BJ (cell line): ENCODE measurements at regions not wholly inside any gene's neighbourhood (a gene's known extent, or its start where the extent isn't known, plus 50 kb on each side); places are given as distances from the start of the nearest gene placed in this dataset.

Source experiments
- CTCF ChIA-PET: fragments of 350-600 bp; formaldehyde crosslinking; extraction: SDS; loops from one replicate; lab custom pipeline; 2021; ENCODE audit warnings: antibody characterized with exemption, inconsistent platforms; lab: Yijun Ruan, JAX
- POLR2A ChIA-PET: fragments of 300-600 bp; sonication (Branson Sonifier 250); formaldehyde crosslinking; extraction: SDS; loops from one replicate; lab custom pipeline; 2021; ENCODE audit warnings: antibody characterized with exemption; lab: Charles Lee
- DNase-seq: peaks from one replicate; pipeline ENCODE4 v3.0.0-alpha.2; 2011; ENCODE audit warnings: low read depth
- H3K27me3 ChIP-seq: 2 replicates; pipeline ENCODE4 v1.6.0; 2011; ENCODE audit warnings: low read length; ENCODE audit not compliant: control insufficient read depth, insufficient read depth
- H3K36me3 ChIP-seq: 2 replicates; pipeline ENCODE4 v1.5.1; 2011; ENCODE audit warnings: low read length; ENCODE audit not compliant: control insufficient read depth, insufficient read depth
- H3K4me3 ChIP-seq: 2 replicates; pipeline ENCODE4 v1.5.1; 2011; ENCODE audit warnings: low read depth, mild to moderate bottlenecking, control low read depth, low read length
- TF ChIP-seq, protein P1 (sequence below): IDR thresholded peaks from 2 replicates; pipeline ENCODE4 v1.5.1; 2011; ENCODE audit warnings: low read depth, mild to moderate bottlenecking, control low read depth, inconsistent platforms, low read length, moderate library complexity; ENCODE audit not compliant: insufficient read depth

- DNase-seq, result peak; percentile 16
- POLR2A ChIA-PET, result no interaction called here
- no peaks in the 10 kb centered on the region for H3K36me3 ChIP-seq
- peaks cover 21% of the 10 kb centered on the region for H3K27me3 ChIP-seq
- H3K4me3 ChIP-seq, result no peak overlapping the region
- CTCF ChIA-PET, result interaction anchor here (1.1 kb wide), 1 partner anchor 142 kb away, joined by 3 read pairs; no protein-coding TSS in a partner anchor
- TF ChIP-seq, protein P1, sequence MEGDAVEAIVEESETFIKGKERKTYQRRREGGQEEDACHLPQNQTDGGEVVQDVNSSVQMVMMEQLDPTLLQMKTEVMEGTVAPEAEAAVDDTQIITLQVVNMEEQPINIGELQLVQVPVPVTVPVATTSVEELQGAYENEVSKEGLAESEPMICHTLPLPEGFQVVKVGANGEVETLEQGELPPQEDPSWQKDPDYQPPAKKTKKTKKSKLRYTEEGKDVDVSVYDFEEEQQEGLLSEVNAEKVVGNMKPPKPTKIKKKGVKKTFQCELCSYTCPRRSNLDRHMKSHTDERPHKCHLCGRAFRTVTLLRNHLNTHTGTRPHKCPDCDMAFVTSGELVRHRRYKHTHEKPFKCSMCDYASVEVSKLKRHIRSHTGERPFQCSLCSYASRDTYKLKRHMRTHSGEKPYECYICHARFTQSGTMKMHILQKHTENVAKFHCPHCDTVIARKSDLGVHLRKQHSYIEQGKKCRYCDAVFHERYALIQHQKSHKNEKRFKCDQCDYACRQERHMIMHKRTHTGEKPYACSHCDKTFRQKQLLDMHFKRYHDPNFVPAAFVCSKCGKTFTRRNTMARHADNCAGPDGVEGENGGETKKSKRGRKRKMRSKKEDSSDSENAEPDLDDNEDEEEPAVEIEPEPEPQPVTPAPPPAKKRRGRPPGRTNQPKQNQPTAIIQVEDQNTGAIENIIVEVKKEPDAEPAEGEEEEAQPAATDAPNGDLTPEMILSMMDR, result no peak
These were observed 91.0 kb upstream of the FMN2 start for GRCh38 chr1:240000634-240001033.

GRCh38 chr1:240001177-240001740 lies 90.4 kb upstream of the FMN2 start:
- H3K4me3 ChIP-seq, result no peak overlapping the region
- peaks cover 20% of the 10 kb centered on the region for H3K27me3 ChIP-seq
- ChIA-PET POLR2A (no interaction called here), CTCF (interaction anchor here (1.1 to 4.6 kb wide), 2 partner anchors 50 to 141 kb away, joined by 3 to 27 read pairs; no protein-coding TSS in a partner anchor)
- TF ChIP-seq, protein P1, result no peak
- no peak for DNase-seq
- H3K36me3 ChIP-seq, result no peaks in the 10 kb centered on the region

GRCh38 chr1:240004086-240004749 lies 87.5 kb upstream of the FMN2 start:
- CTCF ChIA-PET, result interaction anchor here (0.6 to 4.6 kb wide), 18 partner anchors 8 to 766 kb away, joined by 3 to 27 read pairs (median 4); no protein-coding TSS in a partner anchor
- POLR2A ChIA-PET, result no interaction called here
- no peak for DNase-seq
- TF ChIP-seq, protein P1, result peak; percentile 84
- Histone ChIP-seq H3K27me3 (peaks cover 5% of the 10 kb centered on the region), H3K36me3 (no peaks in the 10 kb centered on the region), H3K4me3 (no peak overlapping the region)

DNA sequence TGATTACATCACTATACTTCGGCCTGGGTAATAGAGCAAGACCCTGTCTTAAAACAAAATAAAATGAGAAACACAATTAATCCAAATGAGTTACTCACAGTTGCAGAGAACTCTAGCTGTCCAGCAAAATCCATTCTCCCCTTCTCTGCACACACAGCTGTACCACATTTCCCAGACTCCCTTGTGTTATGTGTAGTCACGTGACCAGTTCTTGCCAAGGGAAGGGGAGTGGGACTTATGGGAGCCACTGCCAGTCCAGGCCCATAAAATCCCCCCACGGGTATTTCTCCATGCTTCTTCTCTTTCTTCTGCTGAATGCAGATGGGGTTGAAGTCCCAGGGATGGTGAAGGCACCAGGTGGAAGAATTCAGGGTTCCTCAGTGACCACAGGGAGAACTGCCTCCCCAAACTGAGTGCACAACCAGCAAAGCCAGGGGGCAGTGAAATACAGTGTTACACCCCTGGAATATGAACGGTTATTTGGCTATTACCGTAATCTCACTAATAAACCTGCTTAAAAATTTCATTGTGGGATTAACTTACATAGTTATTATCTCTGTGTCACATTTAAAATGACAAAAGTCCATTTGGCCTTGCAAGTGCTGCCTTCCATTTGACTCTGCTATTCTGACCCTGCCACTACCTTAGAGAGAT lies 85.6 kb upstream of the FMN2 start:
- CTCF ChIA-PET, result interaction anchor here (0.6 to 4.6 kb wide), 10 partner anchors 10 to 652 kb away, joined by 3 to 27 read pairs (median 4); no protein-coding TSS in a partner anchor
- DNase-seq, result no peak

More for the DNA sequence above, 85.6 kb upstream of the FMN2 start:
- Histone ChIP-seq H3K36me3 (no peaks in the 10 kb centered on the region), H3K4me3 (no peak overlapping the region), H3K27me3 (peaks cover 3% of the 10 kb centered on the region; the same call in 1 of the 2 replicates)
- TF ChIP-seq, protein P1, result no peak
- POLR2A ChIA-PET, result no interaction called here
